Keratinocyte (primary cell): ENCODE measurements at regions not wholly inside any gene's neighbourhood (a gene's known extent, or its start where the extent isn't known, plus 50 kb on each side); places are given as distances from the start of the nearest gene placed in this dataset.

Source experiments
- DNase-seq: peaks from one replicate; pipeline ENCODE4 v3.0.0-alpha.2; 2011; ENCODE audit warnings: low read depth, missing footprints, low spot score
- FAIRE-seq: peaks from 2 replicates; lab custom pipeline; 2011; peaks lifted over from hg19 to GRCh38; lab: Jason Lieb, UNC
- H2AFZ ChIP-seq: 2 replicates; pipeline ENCODE4 v1.6.0; 2012; ENCODE audit warnings: low read length, control low read depth, inconsistent platforms; ENCODE audit not compliant: control insufficient read depth
- H3K27ac ChIP-seq: 2 replicates; pipeline ENCODE4 v1.5.1; 2011; ENCODE audit warnings: low read length; ENCODE audit not compliant: control insufficient read depth, insufficient read depth
- H3K27me3 ChIP-seq: 3 replicates; pipeline ENCODE4 v1.6.0; 2011; ENCODE audit warnings: low read length; ENCODE audit not compliant: control insufficient read depth, insufficient read depth; ENCODE audit errors: extremely low read depth
- H3K36me3 ChIP-seq, 2 experiments: 2 replicates in 1 of 2; 3 replicates in 1 of 2; pipeline ENCODE4 v1.5.1; 2011; ENCODE audit warnings: low read length in 2 of 2, mild to moderate bottlenecking in 1 of 2; ENCODE audit not compliant: control insufficient read depth in 2 of 2, insufficient read depth in 2 of 2; ENCODE audit errors: extremely low read depth in 1 of 2
- H3K4me1 ChIP-seq: 3 replicates; pipeline ENCODE4 v1.5.1; 2011; ENCODE audit warnings: low read length; ENCODE audit not compliant: control insufficient read depth, insufficient read depth; ENCODE audit errors: extremely low read depth
- H3K4me2 ChIP-seq: 3 replicates; pipeline ENCODE4 v1.6.0; 2011; ENCODE audit warnings: low read depth, low read length; ENCODE audit not compliant: control insufficient read depth, insufficient read depth; ENCODE audit errors: extremely low read depth
- H3K4me3 ChIP-seq, 3 experiments: fragments of 200-600 bp in 1 of 3; sonication (generic) in 1 of 3; 2 replicates in 2 of 3; 3 replicates in 1 of 3; pipeline ENCODE4 v1.5.1; 2011 to 2016; ENCODE audit warnings: low read length in 3 of 3, mild to moderate bottlenecking in 3 of 3, control low read depth in 2 of 3, inconsistent platforms in 1 of 3, low read depth in 1 of 3, mixed read lengths in 1 of 3, mixed run types in 1 of 3, moderate library complexity in 1 of 3; ENCODE audit not compliant: control insufficient read depth in 2 of 3, insufficient read depth in 2 of 3; ENCODE audit errors: extremely low read depth in 1 of 3
- H3K79me2 ChIP-seq: 2 replicates; pipeline ENCODE4 v1.6.0; 2012; ENCODE audit warnings: low read length; ENCODE audit not compliant: control insufficient read depth, insufficient read depth
- H3K9ac ChIP-seq: 3 replicates; pipeline ENCODE4 v1.6.0; 2011; ENCODE audit warnings: low read length; ENCODE audit not compliant: control insufficient read depth, insufficient read depth; ENCODE audit errors: extremely low read depth
- H3K9me1 ChIP-seq: 3 replicates; pipeline ENCODE4 v1.6.0; 2011; ENCODE audit warnings: low read length; ENCODE audit not compliant: control insufficient read depth, insufficient read depth; ENCODE audit errors: extremely low read depth
- H3K9me3 ChIP-seq: 2 replicates; pipeline ENCODE4 v1.5.1; 2012; ENCODE audit warnings: low read depth, low read length; ENCODE audit not compliant: control insufficient read depth
- H4K20me1 ChIP-seq: 3 replicates; pipeline ENCODE4 v1.6.0; 2011; ENCODE audit warnings: low read length; ENCODE audit not compliant: control insufficient read depth, insufficient read depth; ENCODE audit errors: extremely low read depth
- EZH2 ChIP-seq: IDR thresholded peaks from one replicate; pipeline ENCODE4 v1.6.1; 2012; ENCODE audit warnings: inconsistent platforms, mild to moderate bottlenecking, low read length, moderate library complexity
- dilution Hi-C: fragments of 300-500 bp; cut with MboI; formaldehyde crosslinking; loops from one replicate; pipeline ENCODE4 v1.7.0; 2020; ENCODE audit warnings: low sequenced_read_pairs; ENCODE audit not compliant: extremely low pct_ligation_motif_present
- TF ChIP-seq, protein P1 (sequence below), 3 experiments: IDR thresholded peaks in 1 of 3; conservative IDR thresholded peaks in 1 of 3; optimal IDR thresholded peaks in 1 of 3; 2 replicates in 2 of 3; 3 replicates in 1 of 3; pipeline versions ENCODE3 to v1.5.1; 2011; ENCODE audit warnings: low read length in 3 of 3, mild to moderate bottlenecking in 3 of 3, moderate library complexity in 2 of 3, control low read depth in 1 of 3, inconsistent platforms in 1 of 3; ENCODE audit not compliant: insufficient read depth in 2 of 3; ENCODE audit errors: extremely low read depth in 1 of 3

DNA sequence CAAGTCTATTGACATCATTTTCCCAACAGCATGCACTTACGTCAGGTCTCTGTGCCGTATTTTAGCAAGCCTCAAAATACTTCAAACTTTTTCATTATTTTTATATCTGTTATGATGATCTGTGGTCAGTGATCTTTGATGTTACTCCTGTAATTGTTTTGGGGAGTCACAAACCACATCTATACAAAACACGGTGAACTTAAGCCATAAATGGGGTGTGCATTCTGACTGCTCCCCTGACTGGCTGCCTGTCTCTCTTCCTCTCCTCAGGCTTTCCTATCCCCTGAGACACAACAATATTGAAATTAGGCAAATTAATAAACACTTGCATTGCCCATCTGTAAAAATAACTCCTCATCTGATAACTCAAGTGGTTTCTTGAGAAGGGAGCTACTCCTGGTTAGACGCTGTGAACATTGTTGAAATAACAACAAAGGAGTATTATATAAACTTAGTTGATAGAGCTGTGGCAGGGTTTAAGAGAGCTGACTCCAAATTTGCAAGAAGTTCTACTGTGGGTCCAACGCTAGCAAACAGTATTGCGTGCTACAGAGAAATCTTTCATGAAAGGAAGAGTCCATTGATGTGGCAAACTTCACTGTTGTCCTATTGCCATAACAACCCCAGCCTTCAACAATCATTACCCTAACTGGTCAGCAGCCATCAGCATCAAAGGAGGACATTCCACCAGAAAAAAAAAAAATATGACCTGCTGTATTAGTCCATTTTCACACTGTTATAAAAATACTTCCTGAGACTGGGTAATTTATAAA, 105.8 kb upstream of the DSCAM start:
- no peaks in the 10 kb centered on the region for H3K9me1 ChIP-seq
- FAIRE-seq (no peak), DNase-seq (no peak)
- no peaks in the 10 kb centered on the region for H4K20me1 ChIP-seq
- no peaks in the 10 kb centered on the region for H3K36me3 ChIP-seq
- dilution Hi-C loops: no loop called here
- H3K27me3 ChIP-seq: no peaks in the 10 kb centered on the region
- H3K4me1 ChIP-seq: no peaks in the 10 kb centered on the region
- H3K4me2 ChIP-seq: no peak overlapping the region
- H3K9me3 ChIP-seq: no peaks in the 10 kb centered on the region
- no peak overlapping the region for H3K27ac ChIP-seq
- H3K79me2 ChIP-seq: no peaks in the 10 kb centered on the region
- H3K9ac ChIP-seq: no peak overlapping the region
- no peak overlapping the region for H2AFZ ChIP-seq
- H3K4me3 ChIP-seq: no peak overlapping the region
- TF ChIP-seq, protein P1, sequence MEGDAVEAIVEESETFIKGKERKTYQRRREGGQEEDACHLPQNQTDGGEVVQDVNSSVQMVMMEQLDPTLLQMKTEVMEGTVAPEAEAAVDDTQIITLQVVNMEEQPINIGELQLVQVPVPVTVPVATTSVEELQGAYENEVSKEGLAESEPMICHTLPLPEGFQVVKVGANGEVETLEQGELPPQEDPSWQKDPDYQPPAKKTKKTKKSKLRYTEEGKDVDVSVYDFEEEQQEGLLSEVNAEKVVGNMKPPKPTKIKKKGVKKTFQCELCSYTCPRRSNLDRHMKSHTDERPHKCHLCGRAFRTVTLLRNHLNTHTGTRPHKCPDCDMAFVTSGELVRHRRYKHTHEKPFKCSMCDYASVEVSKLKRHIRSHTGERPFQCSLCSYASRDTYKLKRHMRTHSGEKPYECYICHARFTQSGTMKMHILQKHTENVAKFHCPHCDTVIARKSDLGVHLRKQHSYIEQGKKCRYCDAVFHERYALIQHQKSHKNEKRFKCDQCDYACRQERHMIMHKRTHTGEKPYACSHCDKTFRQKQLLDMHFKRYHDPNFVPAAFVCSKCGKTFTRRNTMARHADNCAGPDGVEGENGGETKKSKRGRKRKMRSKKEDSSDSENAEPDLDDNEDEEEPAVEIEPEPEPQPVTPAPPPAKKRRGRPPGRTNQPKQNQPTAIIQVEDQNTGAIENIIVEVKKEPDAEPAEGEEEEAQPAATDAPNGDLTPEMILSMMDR (optimal IDR thresholded peaks at IDR 0.05 in 1 of 3, IDR thresholded peaks at IDR 0.05 in 1 of 3, conservative IDR thresholded peaks at IDR 0.05 in 1 of 3; ENCODE audit: extremely low read depth in 1 of 3, insufficient read depth in 2 of 3, low read length in 3 of 3): no peak
- no peak for TF ChIP-seq EZH2

DNA sequence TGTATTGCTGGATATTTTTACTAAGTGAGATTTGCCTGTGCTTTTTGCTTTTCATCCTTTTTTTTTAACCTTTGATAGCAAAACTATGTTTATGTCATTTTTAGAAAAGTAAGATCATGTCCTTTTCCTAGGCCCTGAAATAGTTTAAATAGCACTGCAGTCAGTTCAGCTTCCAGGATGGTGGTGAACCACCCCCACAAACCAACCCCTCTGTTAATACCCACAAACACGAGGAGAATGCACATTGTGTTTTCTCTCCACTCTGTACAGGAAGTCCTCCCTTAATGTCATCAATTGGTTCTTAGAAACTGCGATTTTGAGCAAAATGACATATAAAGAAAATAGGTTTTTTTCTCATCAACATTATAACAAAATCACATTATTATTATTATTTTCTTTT, 117.7 kb upstream of the DSCAM start:
- no peak overlapping the region for H3K4me3 ChIP-seq
- no peak for FAIRE-seq
- no peak for DNase-seq
- no peaks in the 10 kb centered on the region for H3K27me3 ChIP-seq
- dilution Hi-C loops: no loop called here
- no peak overlapping the region for H3K9ac ChIP-seq
- H4K20me1 ChIP-seq: no peaks in the 10 kb centered on the region
- no peaks in the 10 kb centered on the region for H3K9me1 ChIP-seq
- no peaks in the 10 kb centered on the region for H3K4me1 ChIP-seq
- no peaks in the 10 kb centered on the region for H3K36me3 ChIP-seq
- no peak overlapping the region for H3K27ac ChIP-seq
- no peaks in the 10 kb centered on the region for H3K9me3 ChIP-seq
- TF ChIP-seq EZH2: no peak
- TF ChIP-seq, protein P1 (optimal IDR thresholded peaks at IDR 0.05 in 1 of 3, IDR thresholded peaks at IDR 0.05 in 1 of 3, conservative IDR thresholded peaks at IDR 0.05 in 1 of 3; ENCODE audit: extremely low read depth in 1 of 3, insufficient read depth in 2 of 3, low read length in 3 of 3): no peak
- H3K79me2 ChIP-seq: no peaks in the 10 kb centered on the region
- H2AFZ ChIP-seq: no peak overlapping the region
- H3K4me2 ChIP-seq: no peak overlapping the region
